IPS-NIHi11 (cell line): ENCODE measurements at regions not wholly inside any gene's neighbourhood (a gene's known extent, or its start where the extent isn't known, plus 50 kb on each side); places are given as distances from the start of the nearest gene placed in this dataset.
"Not testable (repeated sequence)": the region's sequence is repeated elsewhere in the genome, so short reads cannot be mapped to it uniquely, and the experiment has no call there.

Experiments
- DNase-seq: peaks from one replicate; pipeline ENCODE4 v3.0.0; 2012; ENCODE audit warnings: mixed read lengths, low spot score

GRCh38 chr6:113662093-113662665, 195.0 kb upstream of the MARCKS start:
- no peak for DNase-seq

DNA sequence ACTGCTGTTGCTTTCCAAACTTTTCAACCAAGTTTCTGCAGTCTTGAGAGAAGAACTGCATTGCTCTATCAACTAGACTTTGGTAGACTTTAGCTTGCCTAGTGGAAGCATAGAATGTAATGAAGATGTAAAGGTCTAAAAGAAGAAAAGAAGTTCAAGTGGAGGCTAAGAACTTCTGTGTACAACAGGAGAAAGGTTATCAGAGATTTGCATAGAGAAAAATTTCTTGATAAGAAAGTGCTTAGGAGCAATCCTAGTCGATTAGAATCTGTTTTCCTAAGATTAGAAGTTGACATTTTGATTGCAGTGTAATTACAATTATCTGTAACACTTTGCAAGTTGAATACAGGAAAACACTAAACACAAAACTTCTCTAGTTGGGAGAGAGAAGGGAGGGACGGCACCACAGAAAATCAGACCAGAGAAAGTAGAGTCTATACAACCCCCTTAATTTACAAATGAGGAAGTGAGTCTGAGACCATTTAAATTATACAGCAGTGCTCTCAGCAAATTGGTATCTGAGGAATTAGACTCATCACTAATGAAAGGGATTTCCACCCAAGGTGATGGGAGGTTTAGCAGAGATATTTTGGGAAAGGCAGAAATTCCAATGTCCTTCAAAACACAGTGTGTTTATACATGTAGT, 194.3 kb upstream of the MARCKS start:
- no peak for DNase-seq

- DNase-seq: no peak
Observed at GRCh38 chr6:113664909-113665308, 192.2 kb upstream of the MARCKS start.

- DNase-seq: no peak
Observed at GRCh38 chr6:113668641-113669408, 188.3 kb upstream of the MARCKS start.

DNA sequence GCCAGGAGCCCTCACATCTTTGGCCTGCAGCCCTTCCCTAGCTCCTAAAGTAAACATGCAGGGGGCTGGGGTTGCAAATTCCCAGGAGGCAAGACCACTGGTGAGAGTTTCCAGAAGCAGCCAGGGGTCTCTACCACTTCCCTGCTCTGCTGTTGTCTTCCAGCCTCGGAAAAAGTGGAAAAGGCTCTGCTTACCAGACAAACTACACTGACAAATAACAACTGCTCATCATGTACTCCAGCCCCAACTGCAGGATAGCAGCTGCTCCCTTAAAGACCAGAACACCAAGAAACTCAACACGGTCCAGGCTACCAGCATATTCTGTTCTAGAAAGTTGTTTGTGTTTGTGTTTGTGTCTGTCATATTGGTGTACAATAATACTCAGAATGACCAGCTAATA, 187.5 kb upstream of the MARCKS start:
- DNase-seq: no peak

DNA sequence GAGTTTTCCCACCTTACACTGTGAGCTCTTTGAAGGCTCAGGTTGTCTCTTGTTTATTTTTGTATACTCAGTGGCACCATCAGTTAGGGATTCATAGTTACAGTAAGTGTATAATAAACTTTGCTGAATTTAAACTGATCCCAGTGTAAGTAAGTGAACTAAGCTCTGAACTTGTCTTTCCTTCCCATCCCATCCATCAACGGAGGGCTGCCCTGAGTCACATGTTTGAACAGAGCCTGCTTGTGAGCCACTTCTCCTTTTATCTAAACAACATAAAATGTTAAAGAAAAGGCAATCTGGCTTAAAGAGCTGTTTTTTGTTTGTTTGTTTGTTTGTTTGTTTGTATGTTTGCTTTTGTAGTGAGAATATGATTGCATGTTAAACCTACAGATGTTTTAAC, 185.7 kb upstream of the MARCKS start:
- no peak for DNase-seq

DNA sequence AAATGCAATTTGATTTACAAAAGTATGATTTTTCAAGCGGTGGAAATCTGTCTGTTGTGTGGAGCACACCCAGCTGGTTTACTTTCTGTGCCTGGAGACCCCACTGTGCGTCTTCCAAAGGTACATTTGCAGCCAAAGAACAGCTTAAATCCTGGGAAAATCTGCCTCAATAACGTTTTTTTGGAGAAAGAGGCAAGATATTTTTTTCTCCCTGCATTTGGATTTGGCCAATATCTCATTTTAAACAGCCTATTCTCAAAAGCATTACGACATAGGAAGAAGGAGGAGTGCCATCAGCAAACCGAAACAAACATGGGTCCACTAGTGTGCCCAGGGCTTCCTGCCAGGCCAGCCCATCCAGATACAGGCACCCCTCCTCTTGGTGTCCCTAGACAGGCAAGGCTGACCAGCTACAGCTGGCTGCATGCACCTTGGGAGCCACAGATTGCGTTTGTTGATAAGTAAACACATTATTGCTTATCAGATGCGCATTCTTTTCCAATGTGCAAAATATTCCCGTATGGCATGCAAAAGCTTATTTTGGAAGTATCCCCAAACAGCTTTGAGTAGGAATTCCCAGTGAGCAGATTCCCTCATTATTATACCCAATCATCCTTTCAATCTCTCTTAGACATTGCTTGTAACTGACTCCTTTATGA, 184.5 kb upstream of the MARCKS start:
- DNase-seq: no peak

DNA sequence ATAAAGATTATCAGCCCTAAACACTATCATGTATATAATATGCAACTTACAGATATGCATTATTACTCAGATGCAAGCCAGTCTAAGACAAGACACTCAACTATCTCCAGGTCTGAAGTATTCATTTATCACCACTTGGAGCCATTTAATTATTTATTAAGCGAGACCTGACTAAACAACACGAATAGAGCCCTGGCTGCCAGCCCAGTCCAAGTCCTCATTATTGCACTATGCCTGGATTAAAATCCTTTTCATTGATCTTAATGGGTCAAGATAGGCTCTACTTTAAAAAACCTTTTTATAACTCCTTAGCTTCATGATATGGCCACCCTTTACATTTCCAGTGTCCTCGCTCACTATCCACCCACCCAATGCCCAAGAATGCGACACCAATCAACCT, 183.1 kb upstream of the MARCKS start:
- DNase-seq: no peak

- no peak for DNase-seq
Observed at GRCh38 chr6:113676057-113676456, 181.1 kb upstream of the MARCKS start.

DNA sequence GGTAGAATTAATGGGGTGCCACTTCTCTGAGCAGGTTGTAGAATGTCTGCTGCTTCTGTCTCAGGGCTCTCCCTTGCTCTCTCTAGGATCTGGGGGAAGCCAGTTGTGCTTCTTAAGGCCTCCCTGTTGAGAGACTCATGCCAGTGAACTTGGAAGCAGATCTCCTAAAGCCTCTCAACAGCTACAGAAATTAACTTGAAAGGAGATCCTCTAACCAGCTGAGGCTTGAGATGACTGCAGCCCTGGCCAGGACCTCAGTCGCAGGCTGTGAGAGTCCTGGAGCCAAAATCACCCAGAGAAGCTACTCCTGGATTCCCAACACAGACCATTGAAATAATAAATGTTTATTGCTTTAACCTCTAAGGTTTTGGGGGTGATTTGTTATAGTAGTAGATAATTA, 180.2 kb upstream of the MARCKS start:
- no peak for DNase-seq

- no peak for DNase-seq
Observed at GRCh38 chr6:113679051-113679450, 178.1 kb upstream of the MARCKS start.

DNA sequence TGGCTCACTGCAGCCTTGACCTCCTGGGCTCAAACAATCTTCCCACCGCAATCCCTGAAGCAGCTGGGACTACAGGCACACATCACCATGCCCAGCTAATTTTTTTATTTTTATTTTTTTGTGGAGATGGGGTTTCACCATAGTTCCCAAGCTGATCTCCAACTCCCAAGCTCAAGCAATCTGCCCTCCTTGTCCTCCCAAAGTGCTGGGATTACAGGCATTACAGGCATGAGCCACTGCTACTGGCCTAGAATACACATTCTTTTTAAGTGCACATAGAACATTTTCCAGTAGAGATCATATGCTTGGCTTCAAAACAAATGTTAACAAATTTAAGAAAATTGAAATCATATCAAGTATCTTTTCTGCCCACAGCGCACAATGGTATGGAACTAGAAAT, 176.8 kb upstream of the MARCKS start:
- no peak for DNase-seq

DNA sequence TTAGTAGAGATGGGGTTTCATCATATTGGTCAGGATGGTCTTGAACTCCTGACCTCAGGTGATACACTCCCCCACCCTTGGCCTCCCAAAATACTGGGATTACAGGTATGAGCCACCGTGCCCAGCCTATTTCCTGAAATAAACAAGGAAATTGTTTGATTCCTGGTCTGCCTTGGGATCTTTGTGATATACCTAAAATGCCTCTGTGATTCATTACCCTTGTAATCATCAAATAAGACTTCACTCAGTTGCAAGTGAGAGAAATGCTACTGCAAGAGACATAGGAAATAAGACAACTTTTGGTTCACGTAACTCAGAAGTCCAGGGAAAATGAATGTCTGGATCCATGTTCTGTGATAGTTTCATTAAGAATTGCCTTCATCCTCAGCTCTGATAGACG, 173.2 kb upstream of the MARCKS start:
- DNase-seq: no peak

DNA sequence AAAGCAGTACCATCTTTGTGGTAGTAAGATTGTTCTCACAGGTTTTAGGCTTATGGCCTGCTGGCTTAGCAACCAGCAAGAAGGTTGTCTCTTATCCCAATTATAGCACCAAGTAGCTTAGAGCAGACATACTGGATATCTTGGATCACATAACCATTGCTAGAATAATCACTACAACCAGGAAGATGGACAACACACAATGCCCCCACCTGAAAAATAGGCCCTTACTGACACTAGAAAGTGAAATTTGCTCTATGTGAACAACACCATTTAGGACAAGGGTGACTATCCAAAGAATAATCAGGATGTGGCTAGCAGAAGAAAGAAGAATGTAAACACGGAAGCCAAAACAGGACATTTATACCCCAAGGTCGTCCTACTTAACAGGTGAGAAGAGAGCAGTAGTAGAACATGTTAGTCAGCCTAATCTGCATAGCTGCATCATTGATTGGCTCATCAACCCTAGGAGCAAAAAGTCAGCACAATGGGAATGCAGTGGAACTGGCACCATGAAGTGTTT, 172.7 kb upstream of the MARCKS start:
- no peak for DNase-seq

GRCh38 chr6:113686049-113686448, 171.1 kb upstream of the MARCKS start:
- no peak for DNase-seq

DNA sequence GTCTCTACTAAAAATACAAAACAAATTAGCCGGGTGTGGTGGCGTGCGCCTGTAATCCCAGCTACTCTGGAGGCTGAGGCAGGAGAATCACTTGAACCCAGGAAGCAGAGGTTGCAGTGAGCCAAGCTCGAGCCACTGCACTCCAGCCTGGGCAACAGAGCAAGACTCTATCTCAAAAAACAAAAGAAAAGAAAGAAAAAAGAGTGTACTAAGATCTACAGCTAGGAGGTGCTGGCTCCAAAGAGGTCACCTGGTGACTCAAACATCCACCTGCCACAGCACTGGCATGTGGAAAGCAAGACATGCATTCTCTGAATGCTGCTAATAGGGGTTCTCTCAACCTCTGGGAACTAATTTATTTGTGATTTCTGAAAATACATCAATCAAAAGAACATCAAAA, 167.5 kb upstream of the MARCKS start:
- not testable (repeated sequence) for DNase-seq

DNA sequence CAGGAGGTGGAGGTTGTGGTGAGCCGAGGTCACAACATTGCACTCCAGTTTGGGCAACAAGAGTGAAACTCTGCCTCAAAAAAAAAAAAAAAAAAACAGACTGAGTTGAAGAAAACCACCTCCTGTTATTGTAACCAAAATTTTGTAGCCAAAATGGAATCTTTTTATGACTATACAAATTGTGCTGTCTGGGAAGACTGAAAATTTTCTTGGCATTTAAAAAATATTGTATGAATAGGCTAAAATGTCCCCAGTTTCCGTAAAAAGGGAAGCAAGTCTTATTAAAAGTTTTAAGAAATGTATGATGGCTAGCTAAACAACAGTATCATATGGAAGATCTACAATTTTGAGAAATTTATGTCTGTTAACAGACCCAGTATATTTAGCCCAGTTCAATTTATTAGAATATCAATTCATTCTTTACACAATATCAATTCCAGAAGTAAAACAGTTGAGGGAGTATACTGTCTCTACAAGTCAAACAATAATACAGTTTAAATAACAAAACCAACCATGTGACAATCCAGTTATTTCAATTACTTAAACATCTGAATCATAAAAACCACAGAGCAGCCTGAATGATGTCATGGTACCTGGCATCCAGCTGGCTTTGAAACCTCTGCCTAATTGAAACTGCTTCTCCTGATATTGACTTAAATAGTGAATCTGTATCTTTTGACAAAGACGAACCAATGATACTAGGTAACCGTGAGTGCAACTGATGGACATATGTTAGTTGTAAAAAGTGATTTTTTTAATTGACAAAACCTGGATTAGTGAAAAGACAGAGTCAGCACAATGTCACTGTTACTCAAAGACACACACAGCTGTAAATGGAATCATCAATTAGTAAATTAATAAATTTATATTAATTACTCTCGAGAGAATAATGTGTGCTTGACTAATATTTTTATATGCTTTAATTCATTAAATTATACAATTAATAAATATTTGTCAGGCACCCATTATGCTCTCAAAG, 166.6 kb upstream of the MARCKS start:
- DNase-seq: no peak

GRCh38 chr6:113691260-113691656, 165.9 kb upstream of the MARCKS start:
- no peak for DNase-seq

GRCh38 chr6:113693851-113694250, 163.3 kb upstream of the MARCKS start:
- DNase-seq: no peak

GRCh38 chr6:113694278-113695077, 162.7 kb upstream of the MARCKS start:
- DNase-seq: no peak

DNA sequence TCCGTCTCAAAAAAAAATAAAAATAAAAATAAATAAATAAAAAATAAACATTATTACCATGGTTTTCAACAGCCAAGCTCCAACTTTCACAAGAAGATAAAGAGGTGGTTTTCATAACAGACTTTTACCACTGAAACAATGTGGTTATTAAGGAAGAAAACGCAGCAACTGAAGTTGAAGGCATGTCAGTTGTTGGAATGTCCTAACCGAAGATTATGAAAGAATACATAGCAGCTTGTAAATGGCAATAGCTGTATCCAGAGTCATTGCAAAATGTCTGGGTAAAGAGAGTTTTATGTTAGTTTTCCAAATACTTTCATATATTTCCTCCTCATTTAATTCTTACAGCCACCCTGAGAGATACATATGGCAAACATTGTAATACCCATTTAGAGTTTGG, 161.6 kb upstream of the MARCKS start:
- no peak for DNase-seq
